H9 (cell line): ENCODE measurements at regions not wholly inside any gene's neighbourhood (a gene's known extent, or its start where the extent isn't known, plus 50 kb on each side); places are given as distances from the start of the nearest gene placed in this dataset.

Source experiments
- DNase-seq: peaks from one replicate; pipeline ENCODE4 v3.0.0-alpha.2; 2017
- H2AFZ ChIP-seq: one replicate; pipeline ENCODE4 v1.6.1; 2013; ENCODE audit warnings: mild to moderate bottlenecking, low read length, control low read depth, moderate library complexity
- H2AK5ac ChIP-seq: 2 replicates; pipeline ENCODE4 v1.6.1; 2013; ENCODE audit warnings: low read length, control low read depth, mixed read lengths; ENCODE audit not compliant: insufficient read length
- H2BK120ac ChIP-seq: one replicate; pipeline ENCODE4 v1.6.1; 2013; ENCODE audit warnings: low read depth, mild to moderate bottlenecking, low read length, control low read depth, inconsistent platforms; ENCODE audit not compliant: poor library complexity, severe bottlenecking
- H2BK12ac ChIP-seq: 2 replicates; pipeline ENCODE4 v1.6.1; 2013; ENCODE audit warnings: low read length, control low read depth, mixed read lengths, low read depth; ENCODE audit not compliant: insufficient read length
- H2BK15ac ChIP-seq: 2 replicates; pipeline ENCODE4 v1.6.1; 2013; ENCODE audit warnings: low read depth, low read length, control low read depth
- H2BK20ac ChIP-seq: one replicate; pipeline ENCODE4 v1.6.1; 2013; ENCODE audit warnings: low read depth, mild to moderate bottlenecking, low read length, control low read depth, inconsistent platforms; ENCODE audit not compliant: poor library complexity, severe bottlenecking
- H2BK5ac ChIP-seq: 2 replicates; pipeline ENCODE4 v1.6.1; 2013; ENCODE audit warnings: low read length, control low read depth, mixed read lengths; ENCODE audit not compliant: insufficient read length
- H3K14ac ChIP-seq: 2 replicates; pipeline ENCODE4 v1.6.1; 2013; ENCODE audit warnings: low read length, control low read depth; ENCODE audit not compliant: insufficient read depth
- H3K18ac ChIP-seq: 2 replicates; pipeline ENCODE4 v1.6.1; 2013; ENCODE audit warnings: low read depth, mild to moderate bottlenecking, mixed read lengths, low read length, control low read depth; ENCODE audit not compliant: insufficient read length
- H3K23ac ChIP-seq: 2 replicates; pipeline ENCODE4 v1.6.1; 2013; ENCODE audit warnings: low read length, control low read depth, mixed read lengths, low read depth; ENCODE audit not compliant: insufficient read length
- H3K23me2 ChIP-seq: 2 replicates; pipeline ENCODE4 v1.6.1; 2013; ENCODE audit warnings: low read depth, mild to moderate bottlenecking, mixed read lengths, low read length, control low read depth; ENCODE audit not compliant: insufficient read length, poor library complexity, severe bottlenecking
- H3K27ac ChIP-seq: 2 replicates; pipeline ENCODE4 v1.5.1; 2013; ENCODE audit warnings: low read length, control low read depth, mixed read lengths, low read depth; ENCODE audit not compliant: insufficient read length
- H3K27me3 ChIP-seq: 2 replicates; pipeline ENCODE4 v1.6.1; 2013; ENCODE audit warnings: low read length, control low read depth, inconsistent platforms; ENCODE audit not compliant: insufficient read depth
- H3K4ac ChIP-seq: 2 replicates; pipeline ENCODE4 v1.6.1; 2013; ENCODE audit warnings: low read depth, mild to moderate bottlenecking, control low read depth, inconsistent platforms, low read length, moderate library complexity
- H3K4me1 ChIP-seq: 2 replicates; pipeline ENCODE4 v1.6.1; 2013; ENCODE audit warnings: low read length, control low read depth, inconsistent platforms; ENCODE audit not compliant: insufficient read depth
- H3K4me2 ChIP-seq: 2 replicates; pipeline ENCODE4 v1.6.1; 2013; ENCODE audit warnings: low read length, control low read depth, mixed read lengths; ENCODE audit not compliant: insufficient read length, insufficient read depth
- H3K56ac ChIP-seq: 2 replicates; pipeline ENCODE4 v1.6.1; 2013; ENCODE audit warnings: low read depth, mild to moderate bottlenecking, mixed read lengths, low read length, control low read depth; ENCODE audit not compliant: insufficient read length
- H3K79me1 ChIP-seq: 2 replicates; pipeline ENCODE4 v1.6.1; 2013; ENCODE audit warnings: low read depth, mild to moderate bottlenecking, moderate library complexity, low read length, control low read depth, inconsistent platforms; ENCODE audit not compliant: insufficient read depth, poor library complexity, severe bottlenecking
- H3K79me2 ChIP-seq: 2 replicates; pipeline ENCODE4 v1.6.1; 2013; ENCODE audit warnings: low read length, control low read depth, inconsistent platforms; ENCODE audit not compliant: insufficient read depth
- H3K9ac ChIP-seq: 2 replicates; pipeline ENCODE4 v1.6.1; 2013; ENCODE audit warnings: low read length, control low read depth, mixed read lengths; ENCODE audit not compliant: insufficient read length; ENCODE audit errors: extremely low read depth
- H3K9me3 ChIP-seq: one replicate; pipeline ENCODE4 v1.6.1; 2013; ENCODE audit warnings: low read depth, low read length, inconsistent platforms; ENCODE audit not compliant: control insufficient read depth
- H3T11ph ChIP-seq: one replicate; pipeline ENCODE4 v1.6.1; 2013; ENCODE audit warnings: mild to moderate bottlenecking, low read length, control low read depth, inconsistent platforms
- H4K20me1 ChIP-seq: one replicate; pipeline ENCODE4 v1.6.1; 2013; ENCODE audit not compliant: control insufficient read depth, insufficient read length, insufficient read depth
- H4K5ac ChIP-seq: 2 replicates; pipeline ENCODE4 v1.6.1; 2013; ENCODE audit warnings: low read depth, mild to moderate bottlenecking, mixed read lengths, low read length, control low read depth; ENCODE audit not compliant: insufficient read length
- H4K8ac ChIP-seq: replicated peaks from 2 replicates; pipeline ENCODE4 v1.6.1; 2013; ENCODE audit warnings: low read length, control low read depth, mixed read lengths, low read depth; ENCODE audit not compliant: insufficient read length
- H4K91ac ChIP-seq: 2 replicates; pipeline ENCODE4 v1.6.1; 2013; ENCODE audit warnings: low read depth, mild to moderate bottlenecking, moderate library complexity, mixed read lengths, low read length, control low read depth; ENCODE audit not compliant: insufficient read length
- H3K27ac Mint-ChIP-seq, 3 experiments: 2 replicates in 2 of 3; 3 replicates in 1 of 3; pipeline ENCODE4 v1.8.0; 2020 to 2021; ENCODE audit warnings: mixed read lengths in 3 of 3, mild to moderate bottlenecking in 1 of 3, moderate library complexity in 1 of 3
- H3K27me3 Mint-ChIP-seq: 2 replicates; pipeline ENCODE4 v1.8.0; 2021; ENCODE audit warnings: low read depth, mild to moderate bottlenecking, moderate library complexity, mixed read lengths
- H3K36me3 Mint-ChIP-seq, 3 experiments: 2 replicates in 2 of 3; 3 replicates in 1 of 3; pipeline ENCODE4 v1.8.0; 2020 to 2021; ENCODE audit warnings: low read depth in 3 of 3, mixed read lengths in 3 of 3; ENCODE audit not compliant: insufficient read depth in 1 of 3
- H3K4me1 Mint-ChIP-seq, 2 experiments: 2 replicates each; pipeline ENCODE4 v1.8.0; 2020; ENCODE audit warnings: mixed read lengths in 2 of 2
- H3K4me3 Mint-ChIP-seq, 2 experiments: 2 replicates in 1 of 2; 3 replicates in 1 of 2; pipeline ENCODE4 v1.8.0; 2020 to 2021; ENCODE audit warnings: mild to moderate bottlenecking in 2 of 2, mixed read lengths in 2 of 2, moderate library complexity in 1 of 2
- H3K9me3 Mint-ChIP-seq, 2 experiments: 2 replicates in 1 of 2; 3 replicates in 1 of 2; pipeline ENCODE4 v1.8.0; 2020; ENCODE audit warnings: mild to moderate bottlenecking in 2 of 2, mixed read lengths in 2 of 2, moderate library complexity in 1 of 2
- WGBS: extraction: QIAGEN DNeasy Blood & Tissue Kit; methylation state at CpG from one replicate; pipeline ENCODE4 v1.1.7; 2013; ENCODE audit warnings: missing lambda C conversion rate, low lambda C conversion rate, mixed read lengths; ENCODE audit not compliant: insufficient read length; ENCODE audit errors: extremely low coverage; 5-methylcytosine and 5-hydroxymethylcytosine counted together
- TF ChIP-seq, protein P1 (sequence below): fragments of 200-600 bp; sonication (generic); conservative IDR thresholded peaks from 3 replicates; pipeline ENCODE4 v1.8.0; 2021; ENCODE audit warnings: antibody characterized with exemption, mild to moderate bottlenecking

DNA sequence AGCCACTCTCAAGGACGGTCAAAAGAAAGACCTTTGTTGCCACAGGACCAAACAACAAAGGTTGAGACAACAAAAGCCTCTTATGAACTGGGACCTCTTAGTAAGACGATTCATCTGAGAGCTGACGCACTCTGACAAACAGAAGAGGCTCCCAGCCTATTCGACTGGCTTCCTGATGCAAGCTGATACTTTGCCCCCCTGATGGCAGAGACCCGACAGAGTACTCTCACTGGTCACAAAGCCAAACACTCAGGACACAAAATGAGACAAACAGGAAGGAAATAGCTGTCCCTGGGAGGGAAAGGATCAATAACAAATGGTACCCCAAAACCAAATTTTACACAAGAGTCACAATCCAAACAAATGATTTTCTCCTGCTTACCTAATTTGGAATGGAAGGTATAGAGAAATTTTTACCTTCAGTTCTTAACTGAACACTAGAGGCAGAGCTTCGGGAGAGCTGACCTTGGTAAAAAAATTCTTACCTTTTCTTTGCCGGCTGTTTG is 75.2 kb upstream of the PLAC8 start:
- no peak overlapping the region for H2AFZ ChIP-seq
- no peak overlapping the region for H3K27ac ChIP-seq

More for the DNA sequence above, 75.2 kb upstream of the PLAC8 start:
- TF ChIP-seq, protein P1, sequence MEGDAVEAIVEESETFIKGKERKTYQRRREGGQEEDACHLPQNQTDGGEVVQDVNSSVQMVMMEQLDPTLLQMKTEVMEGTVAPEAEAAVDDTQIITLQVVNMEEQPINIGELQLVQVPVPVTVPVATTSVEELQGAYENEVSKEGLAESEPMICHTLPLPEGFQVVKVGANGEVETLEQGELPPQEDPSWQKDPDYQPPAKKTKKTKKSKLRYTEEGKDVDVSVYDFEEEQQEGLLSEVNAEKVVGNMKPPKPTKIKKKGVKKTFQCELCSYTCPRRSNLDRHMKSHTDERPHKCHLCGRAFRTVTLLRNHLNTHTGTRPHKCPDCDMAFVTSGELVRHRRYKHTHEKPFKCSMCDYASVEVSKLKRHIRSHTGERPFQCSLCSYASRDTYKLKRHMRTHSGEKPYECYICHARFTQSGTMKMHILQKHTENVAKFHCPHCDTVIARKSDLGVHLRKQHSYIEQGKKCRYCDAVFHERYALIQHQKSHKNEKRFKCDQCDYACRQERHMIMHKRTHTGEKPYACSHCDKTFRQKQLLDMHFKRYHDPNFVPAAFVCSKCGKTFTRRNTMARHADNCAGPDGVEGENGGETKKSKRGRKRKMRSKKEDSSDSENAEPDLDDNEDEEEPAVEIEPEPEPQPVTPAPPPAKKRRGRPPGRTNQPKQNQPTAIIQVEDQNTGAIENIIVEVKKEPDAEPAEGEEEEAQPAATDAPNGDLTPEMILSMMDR: peak; percentile 30; the same call in 1 of the 3 replicates
- Mint-ChIP-seq H3K36me3 (no peaks in the 10 kb centered on the region), H3K27ac (no peak overlapping the region; a peak in 1 of 7 replicates), H3K9me3 (peaks cover 3 to 4% of the 10 kb centered on the region in 2 experiments; a peak in 2 of 5 replicates), H3K27me3 (peaks cover 3% of the 10 kb centered on the region; the same call in 1 of the 2 replicates), H3K4me3 (no peak overlapping the region), H3K4me1 (peaks cover 9 to 14% of the 10 kb centered on the region in 2 experiments)
- Histone ChIP-seq H3K79me2 (no peaks in the 10 kb centered on the region), H2BK20ac (no peak overlapping the region), H3K4ac (no peak overlapping the region), H2BK5ac (no peak overlapping the region), H3T11ph (no peak overlapping the region), H3K18ac (no peak overlapping the region), H2BK120ac (no peak overlapping the region), H4K20me1 (no peaks in the 10 kb centered on the region), H3K79me1 (no peaks in the 10 kb centered on the region), H3K4me1 (no peaks in the 10 kb centered on the region; the same call in 1 of the 2 replicates), H3K23ac (no peak overlapping the region), H2AK5ac (no peak overlapping the region), H3K9me3 (no peaks in the 10 kb centered on the region), H3K4me2 (no peak overlapping the region), H3K9ac (no peak overlapping the region), H4K91ac (no peak overlapping the region), H2BK12ac (no peak overlapping the region), H3K27me3 (no peaks in the 10 kb centered on the region), H2BK15ac (no peak overlapping the region), H4K5ac (no peak overlapping the region), H4K8ac (no peak overlapping the region), H3K56ac (no peak overlapping the region), H3K14ac (no peak overlapping the region), H3K23me2 (no peaks in the 10 kb centered on the region)
- no CpG with 5 or more reads among the region's 7 CpGs for WGBS
- peak; percentile 36 for DNase-seq
